SIG-M5 treated with dmso at 0.1 percent for 504 hours (cell line): ENCODE measurements at regions not wholly inside any gene's neighbourhood (a gene's known extent, or its start where the extent isn't known, plus 50 kb on each side); places are given as distances from the start of the nearest gene placed in this dataset.
"Not testable (repeated sequence)": the region's sequence is repeated elsewhere in the genome, so short reads cannot be mapped to it uniquely, and the experiment has no call there.

Source experiments
- DNase-seq: peaks from one replicate; lab custom pipeline; 2025; ENCODE audit not compliant: unreplicated experiment; lab: John Stamatoyannopoulos, UW

GRCh38 chr22:49406879-49407587 lies 420.6 kb downstream of the BRD1 start:
- no peak for DNase-seq

- no peak for DNase-seq
Measured at GRCh38 chr22:49406047-49406650, 421.5 kb downstream of the BRD1 start.

GRCh38 chr22:49405590-49405989 lies 422.1 kb downstream of the BRD1 start:
- DNase-seq = no peak

GRCh38 chr22:49404576-49405241 lies 423.0 kb downstream of the BRD1 start:
- DNase-seq = no peak

GRCh38 chr22:49404020-49404419 lies 423.7 kb downstream of the BRD1 start:
- DNase-seq = no peak

- DNase-seq = no peak
Measured at GRCh38 chr22:49403102-49403501, 424.6 kb downstream of the BRD1 start.

GRCh38 chr22:49402169-49402568 lies 425.5 kb downstream of the BRD1 start:
- no peak for DNase-seq

GRCh38 chr22:49400941-49401598 lies 426.6 kb downstream of the BRD1 start:
- no peak for DNase-seq

- no peak for DNase-seq
Measured at GRCh38 chr22:49400136-49400940, 427.3 kb downstream of the BRD1 start.

- no peak for DNase-seq
Measured at GRCh38 chr22:49398646-49399045, 429.0 kb downstream of the BRD1 start.

GRCh38 chr22:49398115-49398514 lies 429.6 kb downstream of the BRD1 start:
- no peak for DNase-seq

GRCh38 chr22:49396817-49397216 lies 430.9 kb downstream of the BRD1 start:
- no peak for DNase-seq

GRCh38 chr22:49395617-49396016 lies 432.1 kb downstream of the BRD1 start:
- no peak for DNase-seq

GRCh38 chr22:49395062-49395461 lies 432.6 kb downstream of the BRD1 start:
- not testable (repeated sequence) for DNase-seq

- no peak for DNase-seq
Measured at GRCh38 chr22:49394116-49394785, 433.4 kb downstream of the BRD1 start.

GRCh38 chr22:49393526-49393925 lies 434.1 kb downstream of the BRD1 start:
- no peak for DNase-seq

- DNase-seq = no peak
Measured at GRCh38 chr22:49392841-49393510, 434.7 kb downstream of the BRD1 start.

GRCh38 chr22:49392247-49392646 lies 435.4 kb downstream of the BRD1 start:
- DNase-seq = no peak

- DNase-seq = no peak
Measured at GRCh38 chr22:49391436-49391835, 436.2 kb downstream of the BRD1 start.

GRCh38 chr22:49390954-49391353 lies 436.7 kb downstream of the BRD1 start:
- DNase-seq = no peak
